Brain microvascular endothelial cell (primary cell): ENCODE measurements at regions not wholly inside any gene's neighbourhood (a gene's known extent, or its start where the extent isn't known, plus 50 kb on each side); places are given as distances from the start of the nearest gene placed in this dataset.

ENCODE experiments used
- DNase-seq: peaks from one replicate; pipeline ENCODE4 v3.0.0-alpha.2; 2020
- H3K27ac ChIP-seq: fragments of 250-450 bp; sonication (Bioruptor Pico); 2 replicates; pipeline ENCODE4 v1.5.1; 2020; ENCODE audit warnings: mild to moderate bottlenecking, moderate library complexity
- H3K27me3 ChIP-seq: fragments of 250-450 bp; sonication (Bioruptor Pico); replicated peaks from 2 replicates; pipeline ENCODE4 v1.5.1; 2020; ENCODE audit warnings: mild to moderate bottlenecking
- H3K36me3 ChIP-seq: fragments of 250-450 bp; sonication (Bioruptor Pico); replicated peaks from 2 replicates; pipeline ENCODE4 v1.5.1; 2020; ENCODE audit warnings: mild to moderate bottlenecking
- H3K4me3 ChIP-seq: 2 replicates; pipeline ENCODE4 v1.5.1; 2011; ENCODE audit warnings: low read depth, mild to moderate bottlenecking, control low read depth, low read length, moderate library complexity
- CTCF ChIP-seq: IDR thresholded peaks from 2 replicates; pipeline ENCODE4 v1.5.1; 2011; ENCODE audit warnings: low read depth, mild to moderate bottlenecking, moderate library complexity, low read length, control low read depth, inconsistent platforms; ENCODE audit errors: missing control alignments
- in situ Hi-C: cut with HindIII; loops from 2 replicates; pipeline ENCODE4 v1.10.0; 2017; ENCODE audit warnings: low sequenced_read_pairs, low pct_ligation_motif_present

- no peak for DNase-seq
- in situ Hi-C loops, result no loop called here
- H3K27ac ChIP-seq, result no peak overlapping the region
- no peaks in the 10 kb centered on the region for H3K36me3 ChIP-seq
- TF ChIP-seq CTCF, result no peak
- H3K27me3 ChIP-seq, result no peaks in the 10 kb centered on the region
- H3K4me3 ChIP-seq, result no peak overlapping the region
These were observed 666.1 kb upstream of the NRXN1 start for GRCh38 chr2:51698021-51698420.

- H3K27me3 ChIP-seq, result no peaks in the 10 kb centered on the region
- DNase-seq, result peak; percentile 6
- H3K36me3 ChIP-seq, result no peaks in the 10 kb centered on the region
- in situ Hi-C loops, result no loop called here
- H3K27ac ChIP-seq, result no peak overlapping the region
- no peak for TF ChIP-seq CTCF
- no peak overlapping the region for H3K4me3 ChIP-seq
These were observed 665.2 kb upstream of the NRXN1 start for GRCh38 chr2:51697095-51697494.

GRCh38 chr2:51695531-51695930, 663.6 kb upstream of the NRXN1 start:
- no peak for TF ChIP-seq CTCF
- in situ Hi-C loops, result no loop called here

GRCh38 chr2:51693640-51694039, 661.7 kb upstream of the NRXN1 start:
- no peak for DNase-seq
- TF ChIP-seq CTCF, result no peak
- in situ Hi-C loops, result no loop called here

More at GRCh38 chr2:51695531-51695930, 663.6 kb upstream of the NRXN1 start:
- H3K27me3 ChIP-seq, result no peaks in the 10 kb centered on the region
- H3K4me3 ChIP-seq, result no peak overlapping the region
- no peak for DNase-seq
- H3K36me3 ChIP-seq, result no peaks in the 10 kb centered on the region
- H3K27ac ChIP-seq, result no peak overlapping the region

GRCh38 chr2:51681854-51682253, 649.9 kb upstream of the NRXN1 start:
- Histone ChIP-seq H3K27me3 (no peaks in the 10 kb centered on the region), H3K36me3 (no peaks in the 10 kb centered on the region), H3K27ac (no peak overlapping the region), H3K4me3 (no peak overlapping the region)
- in situ Hi-C loops, result no loop called here
- TF ChIP-seq CTCF, result no peak
- no peak for DNase-seq

More at GRCh38 chr2:51693640-51694039, 661.7 kb upstream of the NRXN1 start:
- H3K4me3 ChIP-seq, result no peak overlapping the region
- no peaks in the 10 kb centered on the region for H3K36me3 ChIP-seq
- no peak overlapping the region for H3K27ac ChIP-seq
- no peaks in the 10 kb centered on the region for H3K27me3 ChIP-seq

- no peak for DNase-seq
- no peak overlapping the region for H3K4me3 ChIP-seq
- no peaks in the 10 kb centered on the region for H3K27me3 ChIP-seq
- in situ Hi-C loops, result no loop called here
- no peak overlapping the region for H3K27ac ChIP-seq
- no peak for TF ChIP-seq CTCF
- no peaks in the 10 kb centered on the region for H3K36me3 ChIP-seq
These were observed 641.7 kb upstream of the NRXN1 start for GRCh38 chr2:51673628-51674027.
